Left colon (tissue), 2 donors: ENCODE measurements at regions not wholly inside any gene's neighbourhood (a gene's known extent, or its start where the extent isn't known, plus 50 kb on each side); places are given as distances from the start of the nearest gene placed in this dataset.
"Not testable (repeated sequence)": the region's sequence is repeated elsewhere in the genome, so short reads cannot be mapped to it uniquely, and the experiment has no call there.

Experiments
- ATAC-seq: fragments of 200-7000 bp; cut with Tn5 transposase; one replicate; pipeline ENCODE4 v1.9.1; 2020; ENCODE audit warnings: mild to moderate bottlenecking, moderate library complexity
- DNase-seq, 2 donors: peaks; one replicate each; pipeline ENCODE4 v3.0.0-alpha.2; 2020
- intact Hi-C, 2 donors: fragments of 100-400 bp; cut with DNase I in 1 of 2; cut with micrococcal nuclease in 1 of 2; formaldehyde crosslinking; loops; one replicate each; pipeline versions ENCODE4 v1.11.2 to v1.14.0; 2022; cut with DNase I, micrococcal nuclease
- donor health status: DM: no; HTN: no; CAD: no.
- donor health status: DM: yes; HTN: yes; CAD: no.

- DNase-seq, ATAC-seq, intact Hi-C loops: not testable (repeated sequence)
Observed at GRCh38 chr11:37430966-37431632, 833.1 kb upstream of the RAG2 start.

- intact Hi-C loops, result no loop called here
- no peak for ATAC-seq
- no peak for DNase-seq
Observed at GRCh38 chr11:37422511-37422910, 824.5 kb upstream of the RAG2 start.

GRCh38 chr11:37411289-37411688 lies 813.3 kb upstream of the RAG2 start:
- no peak for ATAC-seq
- no peak for DNase-seq
- intact Hi-C loops, result no loop called here

GRCh38 chr11:37409124-37409523 lies 811.1 kb upstream of the RAG2 start:
- DNase-seq (no peak), ATAC-seq (no peak)
- intact Hi-C loops, result no loop called here

- DNase-seq, result no peak
- ATAC-seq, result no peak
- intact Hi-C loops, result no loop called here
Observed at GRCh38 chr11:37407461-37407860, 809.4 kb upstream of the RAG2 start.

GRCh38 chr11:37406651-37407050 lies 808.6 kb upstream of the RAG2 start:
- DNase-seq (no peak), ATAC-seq (no peak)
- intact Hi-C loops, result no loop called here

GRCh38 chr11:37404231-37404630 lies 806.2 kb upstream of the RAG2 start:
- DNase-seq (no peak), ATAC-seq (no peak)
- intact Hi-C loops, result no loop called here

- DNase-seq, result no peak
- intact Hi-C loops, result no loop called here
- ATAC-seq, result no peak
Observed at GRCh38 chr11:37402663-37403062, 804.6 kb upstream of the RAG2 start.

- intact Hi-C loops, result no loop called here
- DNase-seq, result no peak
- no peak for ATAC-seq
Observed at GRCh38 chr11:37394236-37394870, 796.3 kb upstream of the RAG2 start.

GRCh38 chr11:37391615-37392014 lies 793.6 kb upstream of the RAG2 start:
- ATAC-seq (no peak), DNase-seq (no peak)
- intact Hi-C loops, result no loop called here

- ATAC-seq (no peak), DNase-seq (no peak)
- intact Hi-C loops, result no loop called here
Observed at GRCh38 chr11:37390576-37391083, 792.6 kb upstream of the RAG2 start.

GRCh38 chr11:37378958-37379357 lies 780.9 kb upstream of the RAG2 start:
- intact Hi-C loops, result no loop called here
- no peak for ATAC-seq
- no peak for DNase-seq

- DNase-seq, result no peak
- intact Hi-C loops, result no loop called here
- ATAC-seq, result no peak
Observed at GRCh38 chr11:37372667-37373066, 774.6 kb upstream of the RAG2 start.

- ATAC-seq (no peak), DNase-seq (no peak)
- intact Hi-C loops, result no loop called here
Observed at GRCh38 chr11:37371346-37371970, 773.4 kb upstream of the RAG2 start.

- ATAC-seq, result no peak
- intact Hi-C loops, result no loop called here
- DNase-seq, result no peak
Observed at GRCh38 chr11:37370817-37371216, 772.8 kb upstream of the RAG2 start.

- intact Hi-C loops, result no loop called here
- ATAC-seq, result no peak
Observed at GRCh38 chr11:37364246-37364839, 766.3 kb upstream of the RAG2 start.

GRCh38 chr11:37353192-37353591 lies 755.2 kb upstream of the RAG2 start:
- DNase-seq (no peak), ATAC-seq (no peak)
- intact Hi-C loops, result no loop called here

More at GRCh38 chr11:37364246-37364839, 766.3 kb upstream of the RAG2 start:
- no peak for DNase-seq

GRCh38 chr11:37352485-37352884 lies 754.4 kb upstream of the RAG2 start:
- intact Hi-C loops, result no loop called here
- DNase-seq, result no peak
- no peak for ATAC-seq

- ATAC-seq, result no peak
- DNase-seq, result no peak
- intact Hi-C loops, result no loop called here
Observed at GRCh38 chr11:37343290-37343689, 745.3 kb upstream of the RAG2 start.

- DNase-seq (no peak), ATAC-seq (no peak)
- intact Hi-C loops, result no loop called here
Observed at GRCh38 chr11:37336401-37336800, 738.4 kb upstream of the RAG2 start.
